Testis (tissue), 2 donors: ENCODE measurements at regions not wholly inside any gene's neighbourhood (a gene's known extent, or its start where the extent isn't known, plus 50 kb on each side); places are given as distances from the start of the nearest gene placed in this dataset.

ENCODE experiments used
- DNase-seq: peaks from one replicate; pipeline ENCODE4 v3.0.0-alpha.2; 2019
- H3K27ac ChIP-seq, 2 donors: fragments of 200-600 bp; sonication (generic); one replicate each; pipeline ENCODE4 v1.5.1; 2019
- H3K27me3 ChIP-seq: fragments of 200-600 bp; sonication (generic); one replicate; pipeline ENCODE4 v1.5.1; 2019
- H3K36me3 ChIP-seq: fragments of 200-600 bp; sonication (generic); one replicate; pipeline ENCODE4 v1.5.1; 2017; ENCODE audit warnings: low read depth; ENCODE audit errors: missing control alignments
- H3K4me1 ChIP-seq: fragments of 200-600 bp; sonication (generic); one replicate; pipeline ENCODE4 v1.5.1; 2019
- H3K4me3 ChIP-seq, 2 donors: fragments of 200-600 bp; sonication (generic); one replicate each; pipeline ENCODE4 v1.5.1; 2017 to 2019
- H3K9me3 ChIP-seq: fragments of 200-600 bp; sonication (generic); one replicate; pipeline ENCODE4 v1.5.1; 2017
- POLR2A ChIP-seq: fragments of 450-650 bp; IDR thresholded peaks from one replicate; pipeline ENCODE4 v1.6.1; 2017; ENCODE audit warnings: antibody characterized with exemption, mild to moderate bottlenecking, moderate library complexity
- WGBS, 2 donors: methylation state at CpG; one replicate each; pipeline ENCODE4 v1.1.5; 2018; 5-methylcytosine and 5-hydroxymethylcytosine counted together
- intact Hi-C: fragments of 100-400 bp; cut with DNase I; formaldehyde crosslinking; loops from one replicate; pipeline ENCODE4 v1.15.1; 2023; ENCODE audit warnings: low total_unique reads
- TF ChIP-seq, protein P1 (sequence below), 3 experiments: fragments of 450-650 bp in 2 of 3; fragments of 200-600 bp in 1 of 3; sonication (generic) in 1 of 3; IDR thresholded peaks; one replicate each; pipeline ENCODE4 v1.5.1; 2016 to 2019; ENCODE audit warnings: antibody characterized with exemption in 3 of 3, mild to moderate bottlenecking in 2 of 3, moderate library complexity in 1 of 3

DNA sequence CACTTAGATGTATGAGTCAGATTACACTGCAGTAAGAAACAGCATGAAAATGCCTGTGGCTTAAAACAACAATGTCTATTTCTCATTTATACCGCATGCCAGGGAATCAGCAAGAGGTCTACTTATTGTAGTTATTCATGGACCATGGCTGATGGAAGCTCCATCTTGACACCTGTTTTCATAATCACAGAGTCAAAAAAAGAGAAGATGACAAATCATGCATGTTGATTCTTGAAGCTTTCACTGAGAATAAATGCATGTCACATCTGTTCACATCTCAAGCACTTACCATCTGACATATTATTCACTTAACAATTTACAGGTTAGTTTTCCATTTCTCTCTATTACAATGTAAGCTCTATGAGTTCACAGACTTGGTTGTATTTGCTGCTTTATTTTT is 194.2 kb upstream of the SLITRK2 start:
- intact Hi-C loops = no loop called here
- TF ChIP-seq, protein P1, sequence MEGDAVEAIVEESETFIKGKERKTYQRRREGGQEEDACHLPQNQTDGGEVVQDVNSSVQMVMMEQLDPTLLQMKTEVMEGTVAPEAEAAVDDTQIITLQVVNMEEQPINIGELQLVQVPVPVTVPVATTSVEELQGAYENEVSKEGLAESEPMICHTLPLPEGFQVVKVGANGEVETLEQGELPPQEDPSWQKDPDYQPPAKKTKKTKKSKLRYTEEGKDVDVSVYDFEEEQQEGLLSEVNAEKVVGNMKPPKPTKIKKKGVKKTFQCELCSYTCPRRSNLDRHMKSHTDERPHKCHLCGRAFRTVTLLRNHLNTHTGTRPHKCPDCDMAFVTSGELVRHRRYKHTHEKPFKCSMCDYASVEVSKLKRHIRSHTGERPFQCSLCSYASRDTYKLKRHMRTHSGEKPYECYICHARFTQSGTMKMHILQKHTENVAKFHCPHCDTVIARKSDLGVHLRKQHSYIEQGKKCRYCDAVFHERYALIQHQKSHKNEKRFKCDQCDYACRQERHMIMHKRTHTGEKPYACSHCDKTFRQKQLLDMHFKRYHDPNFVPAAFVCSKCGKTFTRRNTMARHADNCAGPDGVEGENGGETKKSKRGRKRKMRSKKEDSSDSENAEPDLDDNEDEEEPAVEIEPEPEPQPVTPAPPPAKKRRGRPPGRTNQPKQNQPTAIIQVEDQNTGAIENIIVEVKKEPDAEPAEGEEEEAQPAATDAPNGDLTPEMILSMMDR (IDR thresholded peaks at IDR 0.05) = no peak
- no peak for TF ChIP-seq POLR2A
- Histone ChIP-seq H3K9me3 (no peaks in the 10 kb centered on the region), H3K4me1 (no peaks in the 10 kb centered on the region), H3K27ac (no peak overlapping the region), H3K27me3 (no peaks in the 10 kb centered on the region), H3K4me3 (no peak overlapping the region), H3K36me3 (no peaks in the 10 kb centered on the region)
- 91 to 96% methylated on average over 1 of the region's 1 CpG for WGBS, 2 donors
- DNase-seq = no peak

DNA sequence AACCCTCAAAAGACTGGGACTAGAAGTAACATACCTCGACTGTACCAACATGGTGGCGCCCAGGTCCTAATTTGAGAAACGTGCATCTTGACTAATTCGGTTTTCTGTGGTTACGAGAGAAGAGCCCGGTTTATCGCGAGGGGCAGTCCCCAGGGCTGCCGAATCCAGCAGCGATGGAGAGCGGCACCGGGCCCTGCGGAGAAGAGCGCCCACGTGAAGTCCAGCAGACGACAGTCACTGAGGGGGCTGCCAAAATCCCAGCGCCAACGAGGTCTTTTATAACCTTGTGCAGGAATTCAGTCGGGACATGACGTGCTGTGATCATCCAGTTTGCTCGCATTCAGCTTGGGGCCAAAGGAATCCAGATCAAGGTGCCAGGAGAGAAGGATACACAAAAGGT is 187.5 kb upstream of the SLITRK2 start:
- H3K9me3 ChIP-seq = no peaks in the 10 kb centered on the region
- TF ChIP-seq, protein P1 (IDR thresholded peaks at IDR 0.05) = no peak
- no peak for TF ChIP-seq POLR2A
- no peaks in the 10 kb centered on the region for H3K27me3 ChIP-seq
- no peak for DNase-seq
- H3K36me3 ChIP-seq = no peaks in the 10 kb centered on the region
- no peak overlapping the region for H3K27ac ChIP-seq
- intact Hi-C loops = no loop called here
- H3K4me1 ChIP-seq = no peaks in the 10 kb centered on the region
- no peak overlapping the region for H3K4me3 ChIP-seq
- WGBS, 2 donors = 51 to 71% methylated on average over 16 to 21 of the region's 21 CpGs

DNA sequence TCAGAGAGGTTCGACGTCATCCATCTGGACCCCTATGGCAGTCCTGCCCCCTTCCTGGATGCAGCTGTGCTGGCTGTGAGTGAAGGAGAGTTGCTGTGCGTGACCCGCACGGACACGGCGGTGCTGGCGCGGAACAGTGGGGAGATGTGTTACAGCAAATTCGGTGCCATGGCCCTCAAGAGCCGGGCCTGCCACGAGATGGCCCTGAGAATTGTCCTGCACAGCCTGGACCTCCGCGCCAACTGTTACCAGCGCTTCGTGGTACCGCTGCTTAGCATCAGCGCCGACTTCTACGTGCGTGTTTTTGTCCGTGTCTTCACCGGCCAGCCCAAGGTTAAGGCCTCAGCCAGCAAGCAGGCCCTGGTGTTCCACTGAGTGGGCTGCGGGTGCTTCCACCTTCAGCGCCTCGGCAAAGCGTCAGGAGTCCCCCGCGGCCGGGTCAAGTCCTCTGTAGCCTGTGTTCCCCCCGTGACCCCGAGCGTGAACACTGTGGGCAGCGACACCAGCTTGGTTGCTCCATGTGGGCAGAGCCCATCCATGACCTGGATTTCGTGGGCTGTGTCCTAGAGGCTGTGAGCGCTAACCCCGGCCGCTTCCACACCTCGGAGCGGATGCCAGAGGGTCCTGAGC is 186.7 kb upstream of the SLITRK2 start:
- Histone ChIP-seq H3K27ac (no peak overlapping the region), H3K4me3 (peak overlapping the region; percentile 18 to 43), H3K9me3 (no peaks in the 10 kb centered on the region), H3K27me3 (no peaks in the 10 kb centered on the region), H3K4me1 (no peaks in the 10 kb centered on the region), H3K36me3 (no peaks in the 10 kb centered on the region)
- intact Hi-C loops = no loop called here
- no peak for TF ChIP-seq POLR2A
- TF ChIP-seq, protein P1 (IDR thresholded peaks at IDR 0.05) = no peak
- WGBS, 2 donors = 81% methylated on average over 21 of the region's 40 CpGs; no CpG with 5 or more reads in 1 of the 2 donors
- DNase-seq = peak; percentile 14

DNA sequence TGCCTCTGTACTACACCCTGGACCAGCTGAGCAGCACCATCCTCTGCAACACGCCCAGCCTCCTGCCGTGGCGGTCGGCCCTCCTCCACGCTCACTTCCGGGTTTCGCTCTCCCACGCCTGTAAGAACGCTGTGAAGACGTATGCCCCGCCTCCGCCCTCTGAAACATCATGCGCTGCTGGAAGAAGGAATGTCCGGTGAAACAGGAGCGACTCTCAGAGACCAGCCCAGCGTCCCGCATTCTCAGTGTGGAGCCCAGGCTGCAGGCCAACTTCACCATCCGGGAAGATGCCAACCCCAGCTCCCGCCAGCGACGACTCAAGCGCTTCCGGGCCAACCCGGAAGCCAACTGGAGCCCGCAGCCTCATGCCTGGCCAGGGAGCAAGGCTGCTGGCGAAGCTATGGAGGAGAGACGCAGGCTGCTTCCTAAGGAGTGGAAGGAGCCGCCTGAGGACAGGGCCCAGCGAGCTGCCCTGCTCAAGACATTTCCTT is 186.1 kb upstream of the SLITRK2 start:
- H3K9me3 ChIP-seq = no peaks in the 10 kb centered on the region
- 94 to 100% methylated on average over 2 to 8 of the region's 29 CpGs for WGBS, 2 donors
- TF ChIP-seq, protein P1 (IDR thresholded peaks at IDR 0.05) = no peak
- no peak for TF ChIP-seq POLR2A
- H3K4me3 ChIP-seq = peak overlapping the region; percentile 18 to 43
- H3K4me1 ChIP-seq = no peaks in the 10 kb centered on the region
- H3K36me3 ChIP-seq = no peaks in the 10 kb centered on the region
- no peak overlapping the region for H3K27ac ChIP-seq
- intact Hi-C loops = no loop called here
- DNase-seq = peak; percentile 17
- H3K27me3 ChIP-seq = no peaks in the 10 kb centered on the region

DNA sequence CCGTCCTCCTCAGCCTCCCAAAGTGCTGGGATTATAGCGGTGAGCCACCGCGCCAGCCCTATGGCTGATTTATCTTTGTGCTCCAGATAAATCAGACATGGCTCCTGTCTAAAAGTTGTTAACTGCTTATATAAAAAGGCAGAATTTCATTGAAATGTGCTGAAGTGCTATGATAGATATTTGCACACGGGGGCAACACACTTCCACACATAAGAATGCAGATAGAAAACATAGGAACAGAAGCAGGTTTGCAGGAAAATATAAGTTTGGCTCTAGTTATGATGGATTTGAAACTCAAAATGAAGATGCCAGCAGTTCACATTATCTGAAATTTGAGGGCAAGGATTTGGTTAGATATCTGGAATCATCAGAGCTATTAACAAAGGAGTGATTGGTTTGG is 163.1 kb upstream of the SLITRK2 start:
- WGBS, 2 donors = 71 to 72% methylated on average over 5 of the region's 5 CpGs
- intact Hi-C loops = no loop called here
- no peak for DNase-seq
- H3K4me3 ChIP-seq = no peak overlapping the region
- no peak overlapping the region for H3K27ac ChIP-seq
- H3K9me3 ChIP-seq = no peaks in the 10 kb centered on the region
- no peaks in the 10 kb centered on the region for H3K36me3 ChIP-seq
- H3K4me1 ChIP-seq = no peaks in the 10 kb centered on the region
- no peak for TF ChIP-seq POLR2A
- TF ChIP-seq, protein P1 (IDR thresholded peaks at IDR 0.05) = no peak
- H3K27me3 ChIP-seq = no peaks in the 10 kb centered on the region
